Activated T-cell treated with anti-CD3 and anti-CD28 coated beads, Interleukin-2, amount 50 U/mL, for 72 hours (primary cell): ENCODE measurements at regions not wholly inside any gene's neighbourhood (a gene's known extent, or its start where the extent isn't known, plus 50 kb on each side); places are given as distances from the start of the nearest gene placed in this dataset.
A peak's percentile ranks its signal among the peaks of the same experiment; 100 is the strongest.

Experiments used
- ATAC-seq, 2 donors: fragments of 150-1000 bp; cut with Tn5 transposase; replicated peaks in 1 of 2; 2 replicates each; pipeline ENCODE4 v1.10.0; 2021; ENCODE audit warnings: moderate library complexity in 2 of 2, mild to moderate bottlenecking in 1 of 2
- DNase-seq, 2 donors: peaks; one replicate each; pipeline ENCODE4 v3.0.0; 2021 to 2022; ENCODE audit warnings: mixed read lengths in 1 of 2
- H3K27ac Mint-ChIP-seq: one replicate; pipeline ENCODE4 v1.8.0; 2022; ENCODE audit warnings: mild to moderate bottlenecking, moderate library complexity, mixed read lengths
- H3K27me3 Mint-ChIP-seq: one replicate; pipeline ENCODE4 v1.8.0; 2022; ENCODE audit warnings: low read depth, mixed read lengths
- H3K36me3 Mint-ChIP-seq, 2 donors: one replicate each; pipeline ENCODE4 v1.8.0; 2022; ENCODE audit warnings: mixed read lengths in 2 of 2, mild to moderate bottlenecking in 1 of 2; ENCODE audit not compliant: insufficient read depth in 2 of 2
- H3K4me1 Mint-ChIP-seq: one replicate; pipeline ENCODE4 v1.8.0; 2022; ENCODE audit warnings: low read depth, mixed read lengths
- H3K4me3 Mint-ChIP-seq, 2 donors: one replicate each; pipeline ENCODE4 v1.8.0; 2022; ENCODE audit warnings: mild to moderate bottlenecking in 2 of 2, mixed read lengths in 2 of 2, moderate library complexity in 2 of 2
- H3K9me3 Mint-ChIP-seq, 2 donors: one replicate each; pipeline ENCODE4 v1.8.0; 2022; ENCODE audit warnings: mixed read lengths in 2 of 2

- Mint-ChIP-seq H3K9me3 (no peaks in the 10 kb centered on the region), H3K4me1 (no peaks in the 10 kb centered on the region), H3K4me3 (no peak overlapping the region), H3K36me3 (no peaks in the 10 kb centered on the region), H3K27me3 (peaks cover 8% of the 10 kb centered on the region), H3K27ac (no peak overlapping the region)
- ATAC-seq (no peak), DNase-seq (no peak)
These were observed 135.0 kb upstream of the HNMT start for GRCh38 chr2:137829251-137829650.

GRCh38 chr2:137834760-137835379 is 129.4 kb upstream of the HNMT start:
- Mint-ChIP-seq H3K36me3 (no peaks in the 10 kb centered on the region), H3K27me3 (peaks cover 12% of the 10 kb centered on the region), H3K9me3 (no peaks in the 10 kb centered on the region), H3K27ac (no peak overlapping the region), H3K4me1 (no peaks in the 10 kb centered on the region), H3K4me3 (no peak overlapping the region)
- no peak for DNase-seq
- ATAC-seq = no peak

- Mint-ChIP-seq H3K4me1 (no peaks in the 10 kb centered on the region), H3K27ac (no peak overlapping the region), H3K4me3 (no peak overlapping the region), H3K27me3 (peaks cover 12% of the 10 kb centered on the region), H3K9me3 (no peaks in the 10 kb centered on the region), H3K36me3 (no peaks in the 10 kb centered on the region)
- DNase-seq = no peak
- no peak for ATAC-seq
These were observed 127.6 kb upstream of the HNMT start for GRCh38 chr2:137836671-137837070.

- H3K36me3 Mint-ChIP-seq = no peaks in the 10 kb centered on the region
- H3K27ac Mint-ChIP-seq = no peak overlapping the region
- ATAC-seq (no peak), DNase-seq (no peak)
- peaks cover 4% of the 10 kb centered on the region for H3K27me3 Mint-ChIP-seq
- H3K9me3 Mint-ChIP-seq = no peaks in the 10 kb centered on the region
- no peaks in the 10 kb centered on the region for H3K4me1 Mint-ChIP-seq
- H3K4me3 Mint-ChIP-seq = no peak overlapping the region
These were observed 126.4 kb upstream of the HNMT start for GRCh38 chr2:137837830-137838229.

GRCh38 chr2:137838255-137839092 is 125.8 kb upstream of the HNMT start:
- no peak overlapping the region for H3K27ac Mint-ChIP-seq
- no peak overlapping the region for H3K4me3 Mint-ChIP-seq
- ATAC-seq = no peak

GRCh38 chr2:137842430-137842829 is 121.8 kb upstream of the HNMT start:
- Mint-ChIP-seq H3K36me3 (no peaks in the 10 kb centered on the region), H3K27me3 (peaks cover 4% of the 10 kb centered on the region), H3K27ac (no peak overlapping the region), H3K9me3 (no peaks in the 10 kb centered on the region), H3K4me3 (no peak overlapping the region), H3K4me1 (no peaks in the 10 kb centered on the region)
- ATAC-seq (no peak), DNase-seq (no peak)

More at GRCh38 chr2:137838255-137839092, 125.8 kb upstream of the HNMT start:
- H3K9me3 Mint-ChIP-seq = no peaks in the 10 kb centered on the region
- no peaks in the 10 kb centered on the region for H3K36me3 Mint-ChIP-seq
- H3K27me3 Mint-ChIP-seq = peaks cover 4% of the 10 kb centered on the region
- peak in 1 of 2 donors; percentile 3 for DNase-seq
- H3K4me1 Mint-ChIP-seq = no peaks in the 10 kb centered on the region

- DNase-seq = no peak
- Mint-ChIP-seq H3K4me3 (no peak overlapping the region), H3K27me3 (no peaks in the 10 kb centered on the region)
These were observed 121.3 kb upstream of the HNMT start for GRCh38 chr2:137842952-137843351.

GRCh38 chr2:137845422-137845821 is 118.9 kb upstream of the HNMT start:
- H3K27ac Mint-ChIP-seq = no peak overlapping the region
- H3K36me3 Mint-ChIP-seq = no peaks in the 10 kb centered on the region
- DNase-seq (no peak), ATAC-seq (no peak)
- H3K4me3 Mint-ChIP-seq = no peak overlapping the region
- no peaks in the 10 kb centered on the region for H3K4me1 Mint-ChIP-seq
- no peaks in the 10 kb centered on the region for H3K27me3 Mint-ChIP-seq
- no peaks in the 10 kb centered on the region for H3K9me3 Mint-ChIP-seq

More at GRCh38 chr2:137842952-137843351, 121.3 kb upstream of the HNMT start:
- Mint-ChIP-seq H3K36me3 (no peaks in the 10 kb centered on the region), H3K27ac (no peak overlapping the region), H3K4me1 (no peaks in the 10 kb centered on the region), H3K9me3 (no peaks in the 10 kb centered on the region)
- no peak for ATAC-seq

- Mint-ChIP-seq H3K4me3 (no peak overlapping the region), H3K4me1 (no peaks in the 10 kb centered on the region), H3K27ac (no peak overlapping the region), H3K36me3 (no peaks in the 10 kb centered on the region), H3K27me3 (no peaks in the 10 kb centered on the region), H3K9me3 (peaks cover 0 to 2% of the 10 kb centered on the region in 2 donors)
- DNase-seq = no peak
- no peak for ATAC-seq
These were observed 117.3 kb upstream of the HNMT start for GRCh38 chr2:137846993-137847392.

- H3K4me3 Mint-ChIP-seq = no peak overlapping the region
- H3K27me3 Mint-ChIP-seq = no peaks in the 10 kb centered on the region
- no peak overlapping the region for H3K27ac Mint-ChIP-seq
- no peak for DNase-seq
- no peaks in the 10 kb centered on the region for H3K4me1 Mint-ChIP-seq
- H3K9me3 Mint-ChIP-seq = peaks cover 0 to 2% of the 10 kb centered on the region in 2 donors
- no peak for ATAC-seq
- H3K36me3 Mint-ChIP-seq = no peaks in the 10 kb centered on the region
These were observed 116.8 kb upstream of the HNMT start for GRCh38 chr2:137847443-137847842.

- ATAC-seq (no peak), DNase-seq (no peak)
- Mint-ChIP-seq H3K36me3 (no peaks in the 10 kb centered on the region), H3K27me3 (no peaks in the 10 kb centered on the region), H3K4me3 (no peak overlapping the region), H3K9me3 (no peaks in the 10 kb centered on the region), H3K4me1 (no peaks in the 10 kb centered on the region), H3K27ac (no peak overlapping the region)
These were observed 106.4 kb upstream of the HNMT start for GRCh38 chr2:137857881-137858280.

- H3K27ac Mint-ChIP-seq = no peak overlapping the region
- H3K27me3 Mint-ChIP-seq = no peaks in the 10 kb centered on the region
- H3K4me1 Mint-ChIP-seq = no peaks in the 10 kb centered on the region
- no peaks in the 10 kb centered on the region for H3K9me3 Mint-ChIP-seq
- no peak overlapping the region for H3K4me3 Mint-ChIP-seq
- ATAC-seq = no peak
- no peaks in the 10 kb centered on the region for H3K36me3 Mint-ChIP-seq
- no peak for DNase-seq
These were observed 101.6 kb upstream of the HNMT start for GRCh38 chr2:137862651-137863050.

- no peaks in the 10 kb centered on the region for H3K36me3 Mint-ChIP-seq
- H3K27ac Mint-ChIP-seq = no peak overlapping the region
- no peaks in the 10 kb centered on the region for H3K9me3 Mint-ChIP-seq
- no peaks in the 10 kb centered on the region for H3K4me1 Mint-ChIP-seq
- H3K27me3 Mint-ChIP-seq = no peaks in the 10 kb centered on the region
- no peak overlapping the region for H3K4me3 Mint-ChIP-seq
- peak; percentile 31 to 48 for DNase-seq
- ATAC-seq = no peak
These were observed 98.2 kb upstream of the HNMT start for GRCh38 chr2:137865954-137866540.
